Renal pelvis (tissue), 1 donor: ENCODE measurements at regions not wholly inside any gene's neighbourhood (a gene's known extent, or its start where the extent isn't known, plus 50 kb on each side); places are given as distances from the start of the nearest gene placed in this dataset.

Experiments
- DNase-seq: peaks from one replicate; pipeline ENCODE4 v3.0.0-alpha.2; 2013

DNA sequence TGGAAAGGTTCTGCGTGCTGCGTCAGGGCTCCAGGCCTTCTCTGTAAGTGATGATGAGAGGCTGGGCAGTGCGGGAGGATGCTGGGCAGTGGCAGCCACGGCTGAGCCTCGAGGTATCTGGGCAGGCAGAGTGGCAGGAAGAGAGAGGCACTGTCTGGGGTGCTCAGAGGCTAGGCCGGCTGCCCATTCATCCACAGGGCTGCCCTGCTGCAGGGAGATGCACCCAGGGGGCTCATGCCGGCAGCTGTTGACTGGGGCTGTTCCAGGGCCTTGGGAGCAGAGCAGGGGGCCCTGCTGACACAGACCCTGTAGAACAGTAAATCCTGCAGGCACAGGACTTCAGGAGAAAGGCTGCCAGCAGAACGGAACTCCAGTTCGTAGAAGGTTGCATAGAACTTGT, 88.8 kb downstream of the BOD1 start:
- no peak for DNase-seq

DNA sequence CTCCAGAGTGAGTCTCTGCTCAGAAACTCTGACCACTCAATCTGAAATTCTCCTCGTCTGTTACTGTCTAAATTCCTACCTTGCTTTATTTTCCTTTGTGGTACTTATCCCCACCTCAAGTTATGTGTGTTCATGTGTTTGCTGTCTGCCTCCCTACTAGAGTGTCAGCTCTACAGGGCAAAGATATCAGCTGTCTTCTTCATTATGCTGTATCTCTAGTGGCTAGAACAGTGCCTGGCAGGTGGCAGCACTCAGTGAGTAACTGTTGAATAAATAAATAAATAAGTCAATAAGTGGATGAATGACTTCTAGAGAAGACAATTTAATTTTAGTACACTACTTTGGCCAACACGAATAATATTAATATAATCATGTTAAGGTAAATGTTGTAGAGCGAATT, 92.3 kb downstream of the BOD1 start:
- no peak for DNase-seq

DNA sequence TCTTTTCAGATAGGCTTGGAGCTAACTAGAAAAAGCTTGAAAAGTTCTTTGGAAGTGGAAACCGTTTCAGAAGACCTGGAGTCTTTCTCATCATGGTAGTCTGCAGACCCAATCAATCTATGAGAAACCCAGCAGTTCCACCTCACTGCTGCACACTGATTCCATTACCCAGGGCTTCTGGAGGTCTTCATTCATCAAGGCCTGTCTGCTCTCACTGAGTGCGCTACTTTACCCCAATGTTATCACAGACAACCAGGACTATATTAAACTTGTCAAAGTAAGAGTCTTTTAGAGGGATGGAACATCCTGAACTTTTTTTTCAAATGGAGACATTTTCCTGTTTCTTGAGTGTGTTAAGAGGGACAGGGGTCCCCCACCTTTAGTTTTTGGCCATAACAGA, 93.1 kb downstream of the BOD1 start:
- DNase-seq: no peak

DNA sequence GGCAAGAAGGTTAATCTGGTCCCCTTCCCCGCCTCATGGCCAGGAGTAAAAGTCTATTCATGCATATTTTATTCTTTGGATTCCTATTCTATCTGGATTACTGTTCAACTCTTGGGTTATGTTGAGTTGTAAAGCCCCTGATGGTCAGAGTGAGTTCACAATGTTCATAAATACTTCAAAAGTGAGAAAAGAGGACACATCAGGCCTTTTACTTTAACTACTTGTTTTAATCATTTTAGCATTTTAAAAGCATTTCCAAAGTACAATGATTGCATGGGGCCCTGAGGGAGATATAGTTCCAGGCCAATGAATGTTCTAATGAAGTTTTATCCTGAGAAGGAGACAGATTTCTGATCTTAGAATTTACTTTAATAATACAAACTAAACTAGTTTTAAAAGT, 93.9 kb downstream of the BOD1 start:
- DNase-seq: no peak

DNA sequence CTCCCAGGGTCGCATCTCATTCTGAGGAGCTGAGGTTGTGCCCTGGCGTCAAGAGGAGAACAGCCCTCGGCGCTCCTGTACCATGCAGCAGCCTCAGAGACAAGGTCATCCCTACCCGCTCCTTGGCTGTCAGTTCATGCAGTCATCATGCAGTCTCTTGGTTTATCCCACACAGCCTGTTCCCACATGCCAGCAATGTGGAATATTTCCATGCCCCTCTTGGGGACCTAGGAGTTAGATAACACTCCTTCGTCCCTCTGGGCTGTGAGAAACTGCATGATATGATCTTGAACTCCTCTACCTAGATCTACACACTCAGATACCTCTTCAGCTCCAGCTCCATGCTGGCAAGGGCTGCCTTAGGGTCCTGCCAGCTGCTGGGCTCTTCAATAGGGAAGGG, 97.6 kb downstream of the BOD1 start:
- no peak for DNase-seq

DNA sequence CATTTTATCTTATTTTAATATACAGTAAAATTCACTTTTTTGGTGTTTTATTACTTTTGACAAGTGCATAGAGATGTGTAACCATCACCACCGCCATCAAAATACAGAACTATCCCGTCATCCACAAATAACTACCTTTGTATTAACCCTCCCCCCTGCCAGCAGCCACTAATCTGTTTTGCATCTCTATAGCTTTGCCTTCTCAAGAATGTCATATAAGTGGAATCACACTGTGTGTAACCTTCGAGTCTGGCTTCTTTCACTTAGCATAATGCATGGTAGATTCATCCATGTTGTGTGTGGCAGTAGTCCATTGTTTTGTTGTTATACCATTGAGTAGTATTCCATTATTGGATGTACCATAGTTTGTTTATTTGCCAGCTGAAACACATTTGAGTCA, 98.8 kb downstream of the BOD1 start:
- DNase-seq: no peak

DNA sequence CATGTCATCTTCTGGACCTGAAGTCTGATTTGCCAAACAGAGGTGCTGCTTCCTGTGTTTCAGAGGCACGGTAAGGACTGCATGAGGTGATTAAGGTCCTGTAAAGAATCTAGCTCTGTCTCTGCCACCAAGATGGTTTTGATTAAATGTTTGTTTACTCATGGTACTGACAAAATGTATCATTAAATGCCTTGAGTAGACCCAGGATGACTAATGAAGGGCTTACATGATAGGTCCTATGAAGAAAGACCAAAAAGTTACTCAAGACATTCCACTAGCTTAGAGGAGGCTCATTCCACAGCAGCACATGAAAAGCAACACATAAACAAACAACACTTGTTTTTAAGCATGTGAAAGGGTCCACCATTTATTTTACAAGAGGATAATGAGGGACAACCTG, 100.9 kb downstream of the BOD1 start:
- DNase-seq: no peak

DNA sequence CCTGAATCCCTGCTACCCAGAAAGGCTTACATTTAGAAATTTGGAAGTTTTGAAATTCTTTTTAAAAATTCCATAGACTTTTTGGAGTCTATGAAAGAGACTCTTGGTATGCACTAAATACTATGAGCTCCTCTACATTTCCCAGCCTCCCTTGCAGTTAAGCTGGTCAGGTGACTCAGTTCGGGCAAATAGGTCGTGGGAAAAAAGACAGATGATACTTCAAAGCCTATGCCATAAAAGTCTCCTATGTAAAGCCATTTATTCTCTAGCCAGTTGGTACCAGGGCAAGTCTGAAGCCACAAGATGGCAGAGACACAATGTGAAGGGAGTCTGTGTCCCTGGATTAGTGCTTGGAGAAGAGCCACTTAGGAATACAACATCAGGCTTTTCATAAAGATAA, 101.8 kb downstream of the BOD1 start:
- no peak for DNase-seq

DNA sequence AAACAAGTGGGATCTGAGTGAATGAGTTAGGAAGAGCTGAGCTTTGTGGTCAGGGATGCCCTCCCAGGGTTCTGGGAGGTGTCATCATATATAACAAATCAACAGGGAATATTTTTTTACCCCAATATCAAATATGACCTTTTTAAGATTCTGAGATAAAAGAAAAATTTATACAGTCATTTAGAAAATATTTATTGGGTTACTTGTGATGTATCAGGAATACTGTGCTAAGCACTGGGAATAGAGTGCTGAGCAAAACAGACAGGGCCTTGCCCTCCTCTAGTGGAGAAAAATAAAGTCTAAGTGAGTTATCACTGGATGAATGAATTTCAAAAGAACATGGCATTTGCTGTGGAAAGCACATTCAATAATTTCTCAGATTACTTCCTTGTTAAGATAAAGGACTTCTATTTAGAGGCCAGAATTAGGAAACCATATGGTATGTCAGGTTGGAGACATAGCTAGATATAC, 102.9 kb downstream of the BOD1 start:
- no peak for DNase-seq

DNA sequence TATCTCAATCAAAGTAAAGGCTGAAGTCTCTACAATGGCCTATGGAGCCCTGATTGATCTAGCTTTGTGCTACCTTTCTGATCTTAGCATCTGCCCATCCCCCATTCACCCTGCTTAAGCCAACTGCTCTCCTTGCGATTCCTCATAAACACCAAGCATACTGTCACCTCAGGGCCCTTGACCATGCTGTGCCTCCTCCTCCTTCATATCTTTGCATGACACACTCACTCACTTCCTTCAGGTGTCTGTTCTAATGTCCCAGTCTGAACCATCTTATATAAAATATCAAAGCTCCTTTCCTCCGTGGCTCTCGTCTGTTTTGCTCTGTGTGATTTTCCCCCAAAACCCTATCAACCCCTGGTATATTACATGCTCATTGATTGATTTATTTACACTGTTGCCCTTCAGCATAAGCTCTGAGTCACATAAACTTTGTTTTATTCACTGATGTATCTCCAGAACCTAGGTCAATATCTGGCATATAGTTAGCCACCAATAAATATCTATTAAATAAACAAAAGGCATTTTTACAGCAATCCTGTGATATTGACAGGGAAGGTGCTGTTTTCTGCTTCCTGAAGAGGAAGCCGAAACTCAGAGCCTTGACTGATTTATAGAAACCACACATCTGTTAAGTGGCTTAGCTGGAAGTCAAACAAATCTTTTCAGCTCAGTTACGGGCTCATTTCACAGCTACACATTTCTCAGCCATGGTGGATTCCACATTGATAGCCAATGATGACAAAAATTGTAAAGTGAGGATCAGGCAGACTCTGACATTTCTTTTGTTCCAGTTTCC, 103.6 kb downstream of the BOD1 start:
- no peak for DNase-seq

DNA sequence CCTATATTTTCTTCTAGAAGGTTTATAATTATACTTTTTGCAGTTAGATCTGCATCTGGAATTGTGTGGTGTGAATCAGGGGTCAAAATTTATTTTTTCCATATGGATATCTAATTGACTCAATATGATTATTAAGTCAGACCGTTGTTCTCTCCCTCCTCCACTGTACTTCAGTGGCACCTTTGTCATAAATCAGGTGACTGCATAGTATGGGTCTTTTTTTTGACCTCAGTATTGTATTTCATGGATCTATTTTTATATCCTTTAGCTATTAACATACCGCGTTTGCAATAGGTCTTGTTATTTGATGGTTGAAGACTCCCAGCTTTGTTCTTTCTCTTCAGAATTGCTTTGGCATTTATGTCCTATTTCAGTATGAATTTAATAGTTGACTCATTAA, 107.4 kb downstream of the BOD1 start:
- no peak for DNase-seq

DNA sequence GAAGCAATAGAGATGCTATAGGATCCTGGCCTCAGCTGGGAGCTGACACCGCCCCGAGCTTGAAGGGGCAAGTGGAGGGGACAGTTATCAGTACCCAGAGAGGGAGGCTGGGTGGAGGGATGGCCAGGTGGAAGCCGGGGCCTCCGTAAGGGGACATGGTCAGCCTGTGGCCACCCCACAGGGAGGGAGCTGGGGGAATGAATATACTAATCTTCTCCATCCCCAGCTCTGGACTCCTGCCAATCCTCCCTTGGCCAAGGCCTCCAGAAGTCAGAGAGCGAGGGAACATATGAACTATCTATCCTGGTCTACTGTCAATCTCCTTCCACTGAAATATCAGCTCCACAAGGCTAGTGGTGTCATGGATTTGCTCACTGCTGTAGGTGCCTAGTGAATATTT, 109.3 kb downstream of the BOD1 start:
- DNase-seq: no peak

DNA sequence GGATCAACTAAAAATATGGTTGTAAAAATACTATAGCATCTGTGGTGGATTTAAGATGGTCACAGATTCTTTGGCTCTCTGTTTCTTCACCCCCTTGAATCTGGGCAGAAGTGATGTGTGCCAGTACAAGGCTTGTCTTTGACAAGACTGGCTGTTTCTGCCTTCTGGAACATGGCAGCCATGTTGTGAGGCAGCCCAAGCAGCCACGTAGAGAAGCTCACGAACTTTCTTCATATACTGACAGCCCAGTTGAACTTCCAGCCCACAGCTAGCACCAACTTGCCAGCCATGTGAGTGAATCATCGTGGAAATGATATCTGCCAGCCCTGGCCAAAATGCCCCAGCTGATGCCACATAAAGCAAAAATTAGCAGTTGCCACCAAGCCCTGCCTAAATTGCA, 110.8 kb downstream of the BOD1 start:
- DNase-seq: no peak

DNA sequence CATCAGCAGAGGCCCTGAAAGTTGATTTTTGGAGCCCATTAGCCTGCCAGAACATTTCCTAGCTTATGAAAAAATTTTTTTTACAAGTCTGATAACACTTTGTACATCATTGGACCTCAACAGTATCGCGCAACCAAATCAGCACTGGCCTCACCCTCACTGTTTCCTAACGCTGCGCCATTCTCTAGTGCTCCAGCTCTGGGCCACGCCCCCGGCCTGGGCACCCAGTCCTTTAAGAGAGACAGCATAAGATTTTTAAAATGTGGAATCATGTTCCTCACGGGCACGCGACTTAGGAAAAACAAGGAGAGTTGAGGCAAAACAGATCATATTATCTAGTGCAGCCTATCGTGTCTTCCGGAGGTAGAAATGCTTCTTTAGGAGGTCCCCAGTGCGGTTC, 114.5 kb downstream of the BOD1 start:
- DNase-seq: no peak

DNA sequence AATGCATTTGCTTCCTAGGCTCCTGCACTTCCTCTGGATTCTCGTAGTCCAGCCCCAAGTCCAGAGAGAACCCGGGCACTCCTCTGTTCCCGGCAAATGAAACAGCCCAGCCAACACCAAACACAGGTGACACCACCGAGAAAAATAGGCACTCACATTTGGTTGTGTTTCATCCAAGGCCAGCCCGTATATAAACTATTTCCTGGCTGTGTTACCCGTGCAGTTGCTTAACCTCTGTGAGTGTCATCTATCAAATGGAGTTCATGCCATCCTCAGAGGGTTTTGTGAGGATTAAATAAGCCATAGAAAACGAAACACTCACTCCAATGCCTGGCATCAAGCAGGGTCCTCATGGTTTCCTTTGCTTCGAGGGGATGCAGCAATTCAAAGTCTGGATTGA, 115.2 kb downstream of the BOD1 start:
- no peak for DNase-seq

DNA sequence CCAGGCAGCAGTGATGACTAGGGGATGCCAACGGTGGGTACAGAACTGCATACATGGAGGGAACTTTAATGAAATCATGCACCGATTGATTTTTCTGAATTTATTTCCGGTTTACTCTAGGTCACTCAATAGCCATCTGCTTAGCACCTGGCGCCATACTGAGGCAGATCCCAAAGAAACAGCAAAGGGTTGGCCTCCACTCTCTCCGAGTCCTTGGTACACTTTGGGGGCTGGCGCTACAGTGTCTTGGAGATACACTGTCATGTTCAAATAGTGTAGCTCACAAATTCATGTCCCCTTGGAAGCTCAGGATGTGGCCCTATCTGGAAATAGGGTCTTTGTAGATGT, 116.3 kb downstream of the BOD1 start:
- DNase-seq: no peak

DNA sequence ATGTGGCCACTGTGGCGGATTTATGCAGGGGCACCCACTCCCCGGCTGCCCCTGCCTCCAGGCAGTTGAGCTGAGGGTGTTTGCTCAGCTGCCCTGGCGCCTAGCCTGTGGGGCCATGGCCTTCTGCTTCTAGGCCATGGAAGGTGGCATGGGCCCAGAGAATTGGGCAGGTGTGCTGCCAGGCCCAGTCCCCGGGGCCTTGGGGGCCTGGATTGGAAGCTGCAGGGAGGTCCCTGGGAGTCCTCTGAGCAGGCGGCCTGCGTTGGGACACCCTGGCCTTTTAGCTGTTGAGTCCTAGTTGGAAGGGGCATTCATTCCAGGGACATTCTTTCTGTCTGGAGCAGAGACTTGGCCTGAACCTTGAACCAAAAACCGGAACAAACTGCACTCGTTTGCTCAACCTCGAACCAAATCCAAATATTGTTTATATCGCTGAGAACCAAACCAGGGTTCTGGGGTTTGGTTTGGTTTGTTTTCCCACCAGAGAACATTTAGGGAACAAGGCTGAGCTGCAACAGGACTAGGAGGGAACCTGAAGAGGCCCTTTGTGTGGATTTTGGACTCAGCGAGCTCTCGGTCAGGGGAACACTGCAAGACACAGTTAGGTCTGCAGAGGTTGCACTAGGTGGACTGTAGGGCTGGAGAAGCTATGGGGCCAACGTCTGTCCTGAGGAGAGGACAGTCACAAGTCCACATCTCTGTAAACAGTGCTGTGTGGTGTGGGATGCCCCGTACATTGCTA, 116.8 kb downstream of the BOD1 start:
- no peak for DNase-seq

DNA sequence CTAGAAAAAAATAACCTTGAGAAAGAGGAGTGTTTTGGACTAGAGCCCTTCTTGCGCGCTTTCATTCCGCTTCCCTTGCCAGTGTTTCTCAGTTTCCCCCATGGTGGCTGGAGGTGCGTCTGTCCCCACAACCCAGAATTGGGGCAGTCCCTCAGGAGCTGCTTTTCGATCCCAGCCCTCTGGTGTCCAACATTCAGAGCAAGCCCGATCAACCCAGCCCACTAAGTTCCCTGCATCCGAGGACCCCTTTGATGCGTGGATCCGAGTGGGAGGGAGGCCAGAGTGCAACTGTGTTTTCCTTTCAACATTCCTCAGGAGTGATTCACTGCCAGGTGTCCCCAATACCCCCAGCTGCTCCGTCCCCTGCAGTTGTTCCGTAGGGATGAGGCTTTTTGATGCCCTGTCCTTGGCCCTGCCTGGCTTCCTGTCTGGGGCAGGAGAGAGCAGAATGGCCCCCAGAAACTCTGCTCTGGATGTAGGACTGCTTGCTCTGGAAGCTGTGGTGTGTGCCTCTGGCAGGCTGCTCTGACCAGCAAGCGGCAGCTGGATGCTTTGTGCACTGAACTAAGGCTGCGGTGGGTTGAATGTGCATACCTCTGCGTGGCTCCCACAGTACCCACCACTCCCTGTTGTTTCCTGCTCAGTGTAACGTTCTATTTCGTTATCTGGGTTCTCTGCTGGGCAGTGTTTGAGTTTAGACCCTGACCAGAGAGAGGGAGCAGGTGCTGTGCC, 117.5 kb downstream of the BOD1 start:
- no peak for DNase-seq

DNA sequence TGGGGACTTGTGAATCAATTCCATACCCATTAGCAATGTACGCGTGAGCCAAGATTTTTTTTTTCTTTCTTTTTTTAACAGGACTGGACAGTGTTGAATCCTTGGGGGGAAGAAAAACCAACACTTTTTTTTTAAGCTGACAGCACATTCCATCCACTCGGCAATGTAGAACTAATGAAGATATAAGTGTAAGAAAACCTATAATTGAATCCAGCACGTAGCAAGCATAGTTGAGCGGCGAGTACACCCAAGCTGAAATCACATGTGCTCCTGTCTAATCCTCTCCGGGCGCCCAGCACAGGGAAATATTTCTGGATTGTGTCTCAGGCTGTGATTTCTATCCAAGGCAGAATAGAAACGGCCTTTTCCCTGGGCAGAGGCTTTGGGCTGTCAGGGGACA, 118.2 kb downstream of the BOD1 start:
- DNase-seq: peak; percentile 19

DNA sequence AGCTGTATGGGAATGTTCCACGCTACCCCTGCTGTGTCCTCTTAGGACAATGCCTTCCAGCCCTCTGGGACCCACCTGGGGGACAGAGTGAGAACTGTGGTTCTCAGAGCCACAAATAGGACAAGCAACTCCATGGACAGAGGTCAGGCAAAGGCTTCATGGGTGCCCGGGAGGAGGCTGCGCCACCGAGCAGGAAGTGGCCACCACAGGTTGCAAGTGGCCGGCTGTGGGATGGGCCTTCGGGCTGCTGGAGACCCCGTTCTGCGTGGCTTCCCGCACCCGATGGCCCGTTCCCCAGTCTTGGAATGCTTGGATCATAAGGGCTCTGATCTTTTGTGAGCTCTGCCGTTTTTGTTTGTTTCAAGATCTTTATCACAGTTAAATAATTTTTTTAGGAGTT, 118.8 kb downstream of the BOD1 start:
- DNase-seq: no peak

DNA sequence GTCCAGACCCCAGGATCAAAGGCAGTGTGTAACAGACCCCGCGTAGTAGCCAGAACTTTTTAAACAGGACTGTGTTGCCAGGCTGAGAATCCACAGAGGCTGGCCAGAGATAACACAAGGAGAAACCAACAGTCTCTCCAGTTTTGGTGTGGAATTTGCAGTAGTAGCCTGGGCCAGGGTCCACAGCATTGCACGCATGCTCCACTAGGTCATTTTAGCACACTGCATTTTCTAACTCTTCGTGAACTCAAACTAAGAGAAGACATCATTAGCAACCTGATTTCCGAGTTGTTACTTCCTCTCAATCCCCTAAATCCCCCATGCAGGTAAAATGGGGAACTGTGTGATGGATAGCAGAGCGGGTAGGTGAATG, 119.6 kb downstream of the BOD1 start:
- DNase-seq: no peak

DNA sequence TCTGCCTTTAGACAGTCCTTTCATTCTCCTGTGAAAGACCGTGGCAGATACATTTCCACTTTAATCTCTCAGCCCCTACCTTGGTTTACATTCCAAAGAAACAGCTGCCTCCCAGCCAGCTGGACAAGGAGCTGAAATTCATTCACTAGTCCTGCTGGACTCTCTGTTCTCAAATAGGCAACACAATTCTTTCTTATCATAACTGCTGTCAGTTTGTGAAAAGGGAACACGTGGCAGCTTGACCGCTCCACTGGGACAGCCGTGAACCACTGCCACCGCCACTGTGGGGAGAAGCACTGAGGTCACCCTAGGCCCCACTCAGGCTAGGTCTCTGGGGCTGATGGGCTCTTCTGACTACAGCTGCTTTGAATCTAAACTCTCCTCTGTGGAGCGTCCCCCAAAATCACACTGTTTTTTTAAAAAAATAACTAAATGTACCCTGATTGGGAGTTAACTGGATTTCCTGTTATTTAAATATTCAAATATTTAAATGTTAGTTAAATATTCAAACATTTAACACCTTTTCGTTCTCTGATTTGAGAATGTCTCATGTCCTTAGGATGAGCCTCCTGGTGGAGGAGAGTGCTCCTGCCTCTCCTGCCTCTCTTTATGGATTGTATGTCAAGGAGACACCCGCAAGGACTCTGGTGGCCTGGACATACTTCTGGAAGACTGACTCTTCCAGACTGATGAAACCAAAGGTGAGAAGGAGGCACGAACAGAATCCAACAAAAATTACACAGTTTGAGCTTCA, 120.1 kb downstream of the BOD1 start:
- DNase-seq: no peak
